HepG2 (cell line): ENCODE measurements at regions not wholly inside any gene's neighbourhood (a gene's known extent, or its start where the extent isn't known, plus 50 kb on each side); places are given as distances from the start of the nearest gene placed in this dataset.
A peak's percentile ranks its signal among the peaks of the same experiment; 100 is the strongest.

Experiments
- ATAC-seq: fragments of 200-7000 bp; cut with Tn5 transposase; 3 replicates; pipeline ENCODE4 v1.9.1; 2020; ENCODE audit warnings: mild to moderate bottlenecking, moderate library complexity
- BruUV-seq: library from RNA; stranded (reverse); fragments of 400-500 nt; replicated peaks from 2 replicates; lab custom pipeline; 2021; lab: Mats Ljungman, UMichigan
- CTCF ChIA-PET: fragments of 300-600 bp; formaldehyde crosslinking; extraction: SDS; loops from one replicate; lab custom pipeline; 2021; ENCODE audit warnings: low total read pairs, inconsistent platforms, low intra/inter-chr PET ratio; lab: Yijun Ruan, JAX
- POLR2A ChIA-PET: fragments of 350-600 bp; sonication (Branson Sonifier 250); formaldehyde crosslinking; loops from one replicate; lab custom pipeline; 2020; ENCODE audit warnings: antibody characterized with exemption, inconsistent platforms; lab: Yijun Ruan, JAX
- DNase-seq: peaks from one replicate; pipeline ENCODE4 v3.0.0-alpha.2; 2015; ENCODE audit warnings: low spot score
- FAIRE-seq: peaks from 3 replicates; lab custom pipeline; 2011; peaks lifted over from hg19 to GRCh38; lab: Jason Lieb, UNC
- H2AFZ ChIP-seq: one replicate; pipeline ENCODE4 v1.6.1; 2011; ENCODE audit warnings: low read length, inconsistent platforms
- H3K27ac ChIP-seq: fragments of 300-600 bp; 3 replicates; pipeline ENCODE4 v1.8.0; 2011; ENCODE audit warnings: mixed run types, mild to moderate bottlenecking, mixed read lengths, low read length, inconsistent platforms; ENCODE audit not compliant: insufficient read depth; ENCODE audit errors: extremely low read length
- H3K27me3 ChIP-seq, 2 experiments: fragments of 200-600 bp in 1 of 2; 2 replicates in 1 of 2; 3 replicates in 1 of 2; pipeline versions ENCODE4 v1.6.0 to v1.8.0; 2011; ENCODE audit warnings: low read length in 2 of 2, mild to moderate bottlenecking in 2 of 2, moderate library complexity in 2 of 2, inconsistent platforms in 1 of 2; ENCODE audit not compliant: insufficient read depth in 2 of 2, control insufficient read depth in 1 of 2
- H3K36me3 ChIP-seq, 2 experiments: fragments of 200-600 bp in 1 of 2; replicated peaks in 1 of 2; 2 replicates in 1 of 2; 3 replicates in 1 of 2; pipeline versions ENCODE4 v1.5.1 to v1.8.0; 2011; ENCODE audit warnings: low read length in 2 of 2, inconsistent platforms in 1 of 2; ENCODE audit not compliant: insufficient read depth in 2 of 2, control insufficient read depth in 1 of 2
- H3K4me1 ChIP-seq: 2 replicates; pipeline ENCODE4 v1.5.1; 2012; ENCODE audit warnings: low read length, inconsistent platforms; ENCODE audit not compliant: insufficient read depth
- H3K4me2 ChIP-seq: 2 replicates; pipeline ENCODE4 v1.6.0; 2011; ENCODE audit warnings: low read depth, low read length, inconsistent platforms
- H3K4me3 ChIP-seq, 3 experiments: fragments of 200-600 bp in 1 of 3; sonication (generic), shearing (Covaris generic) in 1 of 3; replicated peaks in 1 of 3; 2 replicates each; pipeline ENCODE4 v1.5.1; 2011 to 2016; ENCODE audit warnings: low read length in 3 of 3, inconsistent platforms in 2 of 3, low read depth in 2 of 3, mild to moderate bottlenecking in 2 of 3, control low read depth in 1 of 3, mixed read lengths in 1 of 3; ENCODE audit not compliant: insufficient read depth in 1 of 3
- H3K79me2 ChIP-seq: one replicate; pipeline ENCODE4 v1.6.1; 2011; ENCODE audit warnings: low read length, inconsistent platforms; ENCODE audit not compliant: insufficient read depth
- H3K9ac ChIP-seq: 2 replicates; pipeline ENCODE4 v1.6.0; 2011; ENCODE audit warnings: mild to moderate bottlenecking, low read depth, low read length, inconsistent platforms; ENCODE audit not compliant: insufficient read depth
- H3K9me3 ChIP-seq: 2 replicates; pipeline ENCODE4 v1.5.1; 2012; ENCODE audit warnings: mild to moderate bottlenecking, low read length
- H4K20me1 ChIP-seq: 2 replicates; pipeline ENCODE4 v1.6.0; 2011; ENCODE audit warnings: inconsistent platforms, mild to moderate bottlenecking, low read length, moderate library complexity; ENCODE audit not compliant: insufficient read depth
- FOXA3 ChIP-seq: IDR thresholded peaks from 2 replicates; pipeline ENCODE4 v1.6.1; 2016; ENCODE audit warnings: missing genetic modification reagents, missing compliant biosample characterization
- IRX3 ChIP-seq: sonication (generic); formaldehyde crosslinking; IDR thresholded peaks from 2 replicates; pipeline ENCODE4 v1.8.1; 2023; ENCODE audit warnings: mild to moderate bottlenecking, low read depth, missing genetic modification reagents, borderline replicate concordance
- KDM5B ChIP-seq: sonication (generic); formaldehyde crosslinking; IDR thresholded peaks from 2 replicates; pipeline ENCODE4 v1.4.0; 2020; ENCODE audit warnings: missing genetic modification reagents, mild to moderate bottlenecking, borderline replicate concordance
- MBNL3 ChIP-seq: fragments of 250-450 bp; sonication (Bioruptor Pico); conservative IDR thresholded peaks from 2 replicates; pipeline ENCODE4 v1.8.0; 2022; ENCODE audit warnings: mild to moderate bottlenecking, inconsistent platforms
- MIER2 ChIP-seq: IDR thresholded peaks from 2 replicates; pipeline ENCODE4 v1.6.1; 2016; ENCODE audit warnings: missing biosample characterization, missing genetic modification reagents
- PHF21A ChIP-seq: sonication (generic); formaldehyde crosslinking; IDR thresholded peaks from 2 replicates; pipeline ENCODE4 v1.5.0; 2020; ENCODE audit warnings: mild to moderate bottlenecking, missing genetic modification reagents
- POLR2AphosphoS2 ChIP-seq: IDR thresholded peaks from 2 replicates; pipeline ENCODE4 v1.6.1; 2011; ENCODE audit warnings: low read depth, low read length, improper control_type of control experiment
- TBX2 ChIP-seq: sonication (generic); formaldehyde crosslinking; IDR thresholded peaks from 2 replicates; pipeline ENCODE4 v1.5.0; 2020; ENCODE audit warnings: missing genetic modification reagents, mild to moderate bottlenecking, borderline replicate concordance
- TOPORS ChIP-seq: sonication (generic); formaldehyde crosslinking; IDR thresholded peaks from 2 replicates; pipeline ENCODE4 v1.8.0; 2023; ENCODE audit warnings: mild to moderate bottlenecking, missing genetic modification reagents
- ZNF350 ChIP-seq: sonication (generic); formaldehyde crosslinking; IDR thresholded peaks from 2 replicates; pipeline ENCODE4 v1.4.0; 2020; ENCODE audit warnings: mild to moderate bottlenecking, low read depth, missing genetic modification reagents, borderline replicate concordance
- ZNF768 ChIP-seq: sonication (generic); formaldehyde crosslinking; IDR thresholded peaks from 2 replicates; pipeline ENCODE4 v1.4.0; 2020; ENCODE audit warnings: missing genetic modification reagents
- WGBS: methylation state at CpG from one replicate; pipeline ENCODE4 v1.1.6; 2017; ENCODE audit warnings: low lambda C conversion rate; 5-methylcytosine and 5-hydroxymethylcytosine counted together
- in situ Hi-C: cut with HindIII; loops from 2 replicates; pipeline ENCODE4 v1.10.0; 2017; ENCODE audit warnings: low pct_unique_long_range_greater_than_20kb; ENCODE audit not compliant: extremely low pct_ligation_motif_present
- intact Hi-C: fragments of 100-400 bp; cut with micrococcal nuclease; formaldehyde crosslinking; loops from one replicate; pipeline ENCODE4 v1.10.0; 2022; ENCODE audit not compliant: unreplicated experiment

GRCh38 chr12:98456576-98457573 lies 58.5 kb upstream of the TMPO start (continued):
- TF ChIP-seq KDM5B (CRISPR knock-in tag) (peak; percentile 47; the same call in 1 of the 2 replicates), MBNL3 (CRISPR knock-in tag) (no peak), IRX3 (CRISPR knock-in tag) (no peak), MIER2 (CRISPR knock-in tag) (no peak)

DNA sequence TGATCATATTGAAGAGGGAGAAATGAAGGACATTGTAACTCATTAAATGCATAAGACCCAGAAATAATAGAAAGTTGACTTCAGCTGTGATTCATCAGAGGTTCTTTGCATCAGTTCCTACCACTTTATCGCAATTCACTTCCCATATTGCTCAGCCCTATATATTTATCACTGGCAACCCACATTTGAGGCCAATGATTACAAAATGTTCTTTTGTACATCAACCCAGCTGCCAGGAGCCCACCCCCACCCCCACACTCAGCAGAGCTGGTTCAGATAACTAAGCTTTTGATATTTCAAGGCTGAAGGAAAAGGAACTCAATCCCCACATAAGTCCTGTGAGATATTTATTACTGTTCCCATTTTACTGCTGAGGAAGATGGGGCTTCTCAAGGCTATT lies 51.2 kb upstream of the TMPO start:
- ATAC-seq (no peak), FAIRE-seq (no peak), DNase-seq (no peak)
- Histone ChIP-seq H3K27ac (no peak overlapping the region), H3K36me3 (no peaks in the 10 kb centered on the region), H3K27me3 (no peaks in the 10 kb centered on the region), H3K4me2 (no peak overlapping the region), H3K4me1 (no peaks in the 10 kb centered on the region), H3K79me2 (no peaks in the 10 kb centered on the region), H2AFZ (no peak overlapping the region), H3K4me3 (no peak overlapping the region), H3K9ac (no peak overlapping the region), H3K9me3 (no peaks in the 10 kb centered on the region), H4K20me1 (no peaks in the 10 kb centered on the region)
- intact Hi-C loops (no loop called here), in situ Hi-C loops (no loop called here)
- TF ChIP-seq POLR2AphosphoS2 (no peak), TOPORS (CRISPR knock-in tag) (no peak), TBX2 (CRISPR knock-in tag) (no peak), PHF21A (CRISPR knock-in tag) (no peak), FOXA3 (CRISPR knock-in tag) (no peak), ZNF768 (CRISPR knock-in tag) (no peak), ZNF350 (CRISPR knock-in tag) (no peak)
- POLR2A ChIA-PET: no interaction called here
- BruUV-seq: no TSS peak
- WGBS: 58% methylated on average over 1 of the region's 1 CpG
- CTCF ChIA-PET: no interaction called here
